H9 (cell line): ENCODE measurements at regions not wholly inside any gene's neighbourhood (a gene's known extent, or its start where the extent isn't known, plus 50 kb on each side); places are given as distances from the start of the nearest gene placed in this dataset.

Experiments
- DNase-seq: peaks from one replicate; pipeline ENCODE4 v3.0.0-alpha.2; 2017
- H2AFZ ChIP-seq: one replicate; pipeline ENCODE4 v1.6.1; 2013; ENCODE audit warnings: mild to moderate bottlenecking, low read length, control low read depth, moderate library complexity
- H2AK5ac ChIP-seq: 2 replicates; pipeline ENCODE4 v1.6.1; 2013; ENCODE audit warnings: low read length, control low read depth, mixed read lengths; ENCODE audit not compliant: insufficient read length
- H2BK120ac ChIP-seq: one replicate; pipeline ENCODE4 v1.6.1; 2013; ENCODE audit warnings: low read depth, mild to moderate bottlenecking, low read length, control low read depth, inconsistent platforms; ENCODE audit not compliant: poor library complexity, severe bottlenecking
- H2BK12ac ChIP-seq: 2 replicates; pipeline ENCODE4 v1.6.1; 2013; ENCODE audit warnings: low read length, control low read depth, mixed read lengths, low read depth; ENCODE audit not compliant: insufficient read length
- H2BK15ac ChIP-seq: 2 replicates; pipeline ENCODE4 v1.6.1; 2013; ENCODE audit warnings: low read depth, low read length, control low read depth
- H2BK20ac ChIP-seq: one replicate; pipeline ENCODE4 v1.6.1; 2013; ENCODE audit warnings: low read depth, mild to moderate bottlenecking, low read length, control low read depth, inconsistent platforms; ENCODE audit not compliant: poor library complexity, severe bottlenecking
- H2BK5ac ChIP-seq: 2 replicates; pipeline ENCODE4 v1.6.1; 2013; ENCODE audit warnings: low read length, control low read depth, mixed read lengths; ENCODE audit not compliant: insufficient read length
- H3K14ac ChIP-seq: 2 replicates; pipeline ENCODE4 v1.6.1; 2013; ENCODE audit warnings: low read length, control low read depth; ENCODE audit not compliant: insufficient read depth
- H3K18ac ChIP-seq: 2 replicates; pipeline ENCODE4 v1.6.1; 2013; ENCODE audit warnings: low read depth, mild to moderate bottlenecking, mixed read lengths, low read length, control low read depth; ENCODE audit not compliant: insufficient read length
- H3K23ac ChIP-seq: 2 replicates; pipeline ENCODE4 v1.6.1; 2013; ENCODE audit warnings: low read length, control low read depth, mixed read lengths, low read depth; ENCODE audit not compliant: insufficient read length
- H3K23me2 ChIP-seq: 2 replicates; pipeline ENCODE4 v1.6.1; 2013; ENCODE audit warnings: low read depth, mild to moderate bottlenecking, mixed read lengths, low read length, control low read depth; ENCODE audit not compliant: insufficient read length, poor library complexity, severe bottlenecking
- H3K27ac ChIP-seq: 2 replicates; pipeline ENCODE4 v1.5.1; 2013; ENCODE audit warnings: low read length, control low read depth, mixed read lengths, low read depth; ENCODE audit not compliant: insufficient read length
- H3K27me3 ChIP-seq: 2 replicates; pipeline ENCODE4 v1.6.1; 2013; ENCODE audit warnings: low read length, control low read depth, inconsistent platforms; ENCODE audit not compliant: insufficient read depth
- H3K4ac ChIP-seq: 2 replicates; pipeline ENCODE4 v1.6.1; 2013; ENCODE audit warnings: low read depth, mild to moderate bottlenecking, control low read depth, inconsistent platforms, low read length, moderate library complexity
- H3K4me1 ChIP-seq: 2 replicates; pipeline ENCODE4 v1.6.1; 2013; ENCODE audit warnings: low read length, control low read depth, inconsistent platforms; ENCODE audit not compliant: insufficient read depth
- H3K4me2 ChIP-seq: 2 replicates; pipeline ENCODE4 v1.6.1; 2013; ENCODE audit warnings: low read length, control low read depth, mixed read lengths; ENCODE audit not compliant: insufficient read length, insufficient read depth
- H3K56ac ChIP-seq: 2 replicates; pipeline ENCODE4 v1.6.1; 2013; ENCODE audit warnings: low read depth, mild to moderate bottlenecking, mixed read lengths, low read length, control low read depth; ENCODE audit not compliant: insufficient read length
- H3K79me1 ChIP-seq: 2 replicates; pipeline ENCODE4 v1.6.1; 2013; ENCODE audit warnings: low read depth, mild to moderate bottlenecking, moderate library complexity, low read length, control low read depth, inconsistent platforms; ENCODE audit not compliant: insufficient read depth, poor library complexity, severe bottlenecking
- H3K79me2 ChIP-seq: 2 replicates; pipeline ENCODE4 v1.6.1; 2013; ENCODE audit warnings: low read length, control low read depth, inconsistent platforms; ENCODE audit not compliant: insufficient read depth
- H3K9ac ChIP-seq: 2 replicates; pipeline ENCODE4 v1.6.1; 2013; ENCODE audit warnings: low read length, control low read depth, mixed read lengths; ENCODE audit not compliant: insufficient read length; ENCODE audit errors: extremely low read depth
- H3K9me3 ChIP-seq: one replicate; pipeline ENCODE4 v1.6.1; 2013; ENCODE audit warnings: low read depth, low read length, inconsistent platforms; ENCODE audit not compliant: control insufficient read depth
- H3T11ph ChIP-seq: one replicate; pipeline ENCODE4 v1.6.1; 2013; ENCODE audit warnings: mild to moderate bottlenecking, low read length, control low read depth, inconsistent platforms
- H4K20me1 ChIP-seq: one replicate; pipeline ENCODE4 v1.6.1; 2013; ENCODE audit not compliant: control insufficient read depth, insufficient read length, insufficient read depth
- H4K5ac ChIP-seq: 2 replicates; pipeline ENCODE4 v1.6.1; 2013; ENCODE audit warnings: low read depth, mild to moderate bottlenecking, mixed read lengths, low read length, control low read depth; ENCODE audit not compliant: insufficient read length
- H4K8ac ChIP-seq: replicated peaks from 2 replicates; pipeline ENCODE4 v1.6.1; 2013; ENCODE audit warnings: low read length, control low read depth, mixed read lengths, low read depth; ENCODE audit not compliant: insufficient read length
- H4K91ac ChIP-seq: 2 replicates; pipeline ENCODE4 v1.6.1; 2013; ENCODE audit warnings: low read depth, mild to moderate bottlenecking, moderate library complexity, mixed read lengths, low read length, control low read depth; ENCODE audit not compliant: insufficient read length
- H3K27ac Mint-ChIP-seq, 3 experiments: 2 replicates in 2 of 3; 3 replicates in 1 of 3; pipeline ENCODE4 v1.8.0; 2020 to 2021; ENCODE audit warnings: mixed read lengths in 3 of 3, mild to moderate bottlenecking in 1 of 3, moderate library complexity in 1 of 3
- H3K27me3 Mint-ChIP-seq: 2 replicates; pipeline ENCODE4 v1.8.0; 2021; ENCODE audit warnings: low read depth, mild to moderate bottlenecking, moderate library complexity, mixed read lengths
- H3K36me3 Mint-ChIP-seq, 3 experiments: 2 replicates in 2 of 3; 3 replicates in 1 of 3; pipeline ENCODE4 v1.8.0; 2020 to 2021; ENCODE audit warnings: low read depth in 3 of 3, mixed read lengths in 3 of 3; ENCODE audit not compliant: insufficient read depth in 1 of 3
- H3K4me1 Mint-ChIP-seq, 2 experiments: 2 replicates each; pipeline ENCODE4 v1.8.0; 2020; ENCODE audit warnings: mixed read lengths in 2 of 2
- H3K4me3 Mint-ChIP-seq, 2 experiments: 2 replicates in 1 of 2; 3 replicates in 1 of 2; pipeline ENCODE4 v1.8.0; 2020 to 2021; ENCODE audit warnings: mild to moderate bottlenecking in 2 of 2, mixed read lengths in 2 of 2, moderate library complexity in 1 of 2
- H3K9me3 Mint-ChIP-seq, 2 experiments: 2 replicates in 1 of 2; 3 replicates in 1 of 2; pipeline ENCODE4 v1.8.0; 2020; ENCODE audit warnings: mild to moderate bottlenecking in 2 of 2, mixed read lengths in 2 of 2, moderate library complexity in 1 of 2
- CTCF ChIP-seq: fragments of 200-600 bp; sonication (generic); conservative IDR thresholded peaks from 3 replicates; pipeline ENCODE4 v1.8.0; 2021; ENCODE audit warnings: antibody characterized with exemption, mild to moderate bottlenecking
- WGBS: extraction: QIAGEN DNeasy Blood & Tissue Kit; methylation state at CpG from one replicate; pipeline ENCODE4 v1.1.7; 2013; ENCODE audit warnings: missing lambda C conversion rate, low lambda C conversion rate, mixed read lengths; ENCODE audit not compliant: insufficient read length; ENCODE audit errors: extremely low coverage; 5-methylcytosine and 5-hydroxymethylcytosine counted together

- Histone ChIP-seq H2BK15ac (no peak overlapping the region), H3K9me3 (no peaks in the 10 kb centered on the region), H3K23ac (no peak overlapping the region), H2BK20ac (no peak overlapping the region), H3K4ac (no peak overlapping the region), H2BK12ac (no peak overlapping the region), H4K20me1 (no peaks in the 10 kb centered on the region), H3K56ac (no peak overlapping the region), H3K79me2 (no peaks in the 10 kb centered on the region), H3T11ph (no peak overlapping the region), H4K91ac (no peak overlapping the region), H2AFZ (no peak overlapping the region), H2BK120ac (no peak overlapping the region), H2BK5ac (no peak overlapping the region), H3K27ac (no peak overlapping the region), H3K79me1 (no peaks in the 10 kb centered on the region), H3K18ac (no peak overlapping the region), H3K27me3 (no peaks in the 10 kb centered on the region), H4K8ac (no peak overlapping the region), H3K4me1 (no peaks in the 10 kb centered on the region), H3K9ac (no peak overlapping the region), H3K4me2 (no peak overlapping the region), H4K5ac (no peak overlapping the region), H2AK5ac (no peak overlapping the region), H3K23me2 (no peaks in the 10 kb centered on the region), H3K14ac (no peak overlapping the region)
- TF ChIP-seq CTCF, result no peak
- DNase-seq, result no peak
- Mint-ChIP-seq H3K36me3 (no peaks in the 10 kb centered on the region), H3K27me3 (no peaks in the 10 kb centered on the region), H3K4me1 (no peaks in the 10 kb centered on the region), H3K4me3 (no peak overlapping the region), H3K9me3 (no peaks in the 10 kb centered on the region; a peak in 1 of 5 replicates), H3K27ac (no peak overlapping the region)
- WGBS, result 100% methylated on average over 1 of the region's 1 CpG
Observed at GRCh38 chr4:136307765-136308164, 1224.5 kb downstream of the PCDH18 start.
